A673 (cell line): ENCODE measurements at regions not wholly inside any gene's neighbourhood (a gene's known extent, or its start where the extent isn't known, plus 50 kb on each side); places are given as distances from the start of the nearest gene placed in this dataset.

Experiments
- EZH2 ChIP-seq: fragments of 200-600 bp; sonication (generic); IDR thresholded peaks from 2 replicates; pipeline ENCODE4 v1.6.1; 2017; ENCODE audit warnings: borderline replicate concordance, low read depth, mild to moderate bottlenecking, mixed read lengths, antibody characterized with exemption, low read length; ENCODE audit not compliant: poor library complexity, severe bottlenecking
- TF ChIP-seq, protein P1 (sequence below): fragments of 300-800, 200-600 bp; sonication (generic); conservative IDR thresholded peaks from 2 replicates; pipeline ENCODE4 v1.5.1; 2017; ENCODE audit warnings: low read depth, mild to moderate bottlenecking, antibody characterized with exemption, low read length, moderate library complexity, mixed read lengths

DNA sequence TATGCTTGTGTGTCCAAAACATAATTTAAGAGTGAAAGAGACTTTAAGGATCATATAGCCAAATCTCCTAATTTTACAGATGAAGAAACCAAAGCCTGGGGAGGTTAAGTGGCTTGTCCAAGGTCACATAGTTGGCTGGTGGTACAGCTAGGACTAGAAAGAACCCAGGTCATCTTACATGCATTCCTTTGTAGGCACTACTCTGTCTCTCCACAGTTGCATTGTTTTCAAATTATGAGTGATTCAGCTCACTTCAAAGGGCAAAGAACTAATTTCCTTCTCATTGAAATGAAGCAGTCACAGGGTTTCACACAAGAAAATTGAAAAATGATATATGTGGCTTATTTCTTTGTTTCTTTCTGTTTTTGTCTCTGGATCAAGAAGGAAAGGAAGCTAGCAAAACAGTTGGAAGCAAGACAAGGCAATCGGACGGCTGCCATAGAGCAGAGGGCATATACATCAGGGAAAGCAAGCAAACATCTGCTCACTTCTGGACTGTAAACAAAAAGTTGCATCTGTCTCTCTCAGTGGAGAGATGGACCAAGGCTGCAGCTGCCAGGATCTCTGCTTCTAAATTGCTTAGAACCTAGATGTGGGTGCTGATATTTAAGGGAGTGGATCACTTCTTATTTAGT lies 107.5 kb upstream of the AMOT start:
- TF ChIP-seq, protein P1, sequence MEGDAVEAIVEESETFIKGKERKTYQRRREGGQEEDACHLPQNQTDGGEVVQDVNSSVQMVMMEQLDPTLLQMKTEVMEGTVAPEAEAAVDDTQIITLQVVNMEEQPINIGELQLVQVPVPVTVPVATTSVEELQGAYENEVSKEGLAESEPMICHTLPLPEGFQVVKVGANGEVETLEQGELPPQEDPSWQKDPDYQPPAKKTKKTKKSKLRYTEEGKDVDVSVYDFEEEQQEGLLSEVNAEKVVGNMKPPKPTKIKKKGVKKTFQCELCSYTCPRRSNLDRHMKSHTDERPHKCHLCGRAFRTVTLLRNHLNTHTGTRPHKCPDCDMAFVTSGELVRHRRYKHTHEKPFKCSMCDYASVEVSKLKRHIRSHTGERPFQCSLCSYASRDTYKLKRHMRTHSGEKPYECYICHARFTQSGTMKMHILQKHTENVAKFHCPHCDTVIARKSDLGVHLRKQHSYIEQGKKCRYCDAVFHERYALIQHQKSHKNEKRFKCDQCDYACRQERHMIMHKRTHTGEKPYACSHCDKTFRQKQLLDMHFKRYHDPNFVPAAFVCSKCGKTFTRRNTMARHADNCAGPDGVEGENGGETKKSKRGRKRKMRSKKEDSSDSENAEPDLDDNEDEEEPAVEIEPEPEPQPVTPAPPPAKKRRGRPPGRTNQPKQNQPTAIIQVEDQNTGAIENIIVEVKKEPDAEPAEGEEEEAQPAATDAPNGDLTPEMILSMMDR = no peak
- TF ChIP-seq EZH2 = no peak
